Colonic mucosa (tissue), 4 donors: ENCODE measurements at regions not wholly inside any gene's neighbourhood (a gene's known extent, or its start where the extent isn't known, plus 50 kb on each side); places are given as distances from the start of the nearest gene placed in this dataset.

Experiments used
- DNase-seq: peaks from one replicate; pipeline ENCODE4 v3.0.0-alpha.2; 2020
- H3K27ac ChIP-seq: fragments of 200-600 bp; one replicate; pipeline ENCODE4 v1.8.0; 2021
- H3K27me3 ChIP-seq: fragments of 200-600 bp; one replicate; pipeline ENCODE4 v1.8.0; 2021
- H3K36me3 ChIP-seq: fragments of 200-600 bp; one replicate; pipeline ENCODE4 v1.8.0; 2021
- H3K4me1 ChIP-seq: fragments of 200-600 bp; one replicate; pipeline ENCODE4 v1.8.0; 2021; ENCODE audit warnings: mild to moderate bottlenecking
- H3K4me3 ChIP-seq: fragments of 200-600 bp; one replicate; pipeline ENCODE4 v1.8.0; 2021
- H3K9ac ChIP-seq, 2 donors: one replicate each; pipeline ENCODE4 v1.7.0; 2013; ENCODE audit warnings: control low read depth in 2 of 2, low read depth in 2 of 2, low read length in 2 of 2
- H3K9me3 ChIP-seq: fragments of 200-600 bp; one replicate; pipeline ENCODE4 v1.8.0; 2021
- CTCF ChIP-seq: fragments of 200-600 bp; IDR thresholded peaks from one replicate; pipeline ENCODE4 v1.8.0; 2022; ENCODE audit warnings: antibody characterized with exemption, mild to moderate bottlenecking
- intact Hi-C: fragments of 100-400 bp; cut with DNase I; formaldehyde crosslinking; loops from one replicate; pipeline ENCODE4 v1.14.1; 2022
- donor health status: healthy.
- donor health status: DM: no; HTN: no; CAD: no.
- donor health status: DM: no; HTN: no; CAD: no.

- no peak for DNase-seq
- Histone ChIP-seq H3K4me3 (no peak overlapping the region), H3K27ac (no peak overlapping the region), H3K9ac (no peak overlapping the region), H3K36me3 (no peaks in the 10 kb centered on the region), H3K9me3 (no peaks in the 10 kb centered on the region), H3K4me1 (no peaks in the 10 kb centered on the region), H3K27me3 (no peaks in the 10 kb centered on the region)
- TF ChIP-seq CTCF: no peak
- intact Hi-C loops: no loop called here
These were observed 86.1 kb upstream of the ADGRL2 start for GRCh38 chr1:81714636-81715035.

- no peak for TF ChIP-seq CTCF
- Histone ChIP-seq H3K27me3 (no peaks in the 10 kb centered on the region), H3K27ac (no peak overlapping the region), H3K9me3 (no peaks in the 10 kb centered on the region), H3K4me1 (no peaks in the 10 kb centered on the region), H3K4me3 (no peak overlapping the region), H3K9ac (no peak overlapping the region), H3K36me3 (no peaks in the 10 kb centered on the region)
- DNase-seq: no peak
- intact Hi-C loops: no loop called here
These were observed 88.3 kb upstream of the ADGRL2 start for GRCh38 chr1:81712425-81712824.

GRCh38 chr1:81710857-81711256, 89.9 kb upstream of the ADGRL2 start:
- no peaks in the 10 kb centered on the region for H3K36me3 ChIP-seq
- H3K4me1 ChIP-seq: no peaks in the 10 kb centered on the region
- no peak for DNase-seq
- no peaks in the 10 kb centered on the region for H3K27me3 ChIP-seq
- H3K9me3 ChIP-seq: no peaks in the 10 kb centered on the region
- no peak for TF ChIP-seq CTCF
- no peak overlapping the region for H3K9ac ChIP-seq
- intact Hi-C loops: no loop called here
- H3K4me3 ChIP-seq: no peak overlapping the region
- H3K27ac ChIP-seq: no peak overlapping the region

- intact Hi-C loops: no loop called here
- H3K9me3 ChIP-seq: no peaks in the 10 kb centered on the region
- H3K9ac ChIP-seq: no peak overlapping the region
- no peaks in the 10 kb centered on the region for H3K36me3 ChIP-seq
- H3K27ac ChIP-seq: no peak overlapping the region
- H3K27me3 ChIP-seq: no peaks in the 10 kb centered on the region
- no peak overlapping the region for H3K4me3 ChIP-seq
- TF ChIP-seq CTCF: no peak
- H3K4me1 ChIP-seq: no peaks in the 10 kb centered on the region
- no peak for DNase-seq
These were observed 92.5 kb upstream of the ADGRL2 start for GRCh38 chr1:81708250-81708649.

GRCh38 chr1:81706650-81707435, 93.9 kb upstream of the ADGRL2 start:
- intact Hi-C loops: no loop called here
- Histone ChIP-seq H3K27me3 (no peaks in the 10 kb centered on the region), H3K36me3 (no peaks in the 10 kb centered on the region), H3K27ac (no peak overlapping the region), H3K4me1 (no peaks in the 10 kb centered on the region), H3K9me3 (no peaks in the 10 kb centered on the region), H3K9ac (no peak overlapping the region), H3K4me3 (no peak overlapping the region)
- no peak for DNase-seq
- TF ChIP-seq CTCF: no peak
